Neural crest cell (in vitro differentiated cells): ENCODE measurements at regions not wholly inside any gene's neighbourhood (a gene's known extent, or its start where the extent isn't known, plus 50 kb on each side); places are given as distances from the start of the nearest gene placed in this dataset.

Source experiments
- DNase-seq: peaks from one replicate; pipeline ENCODE4 v3.0.0; 2021; ENCODE audit warnings: low read depth, mixed read lengths, low spot score
- H3K27ac Mint-ChIP-seq: one replicate; pipeline ENCODE4 v1.8.0; 2021; ENCODE audit warnings: mild to moderate bottlenecking, mixed read lengths; ENCODE audit not compliant: unreplicated experiment
- H3K27me3 Mint-ChIP-seq: 2 replicates; pipeline ENCODE4 v1.8.0; 2021; ENCODE audit warnings: low read depth, mild to moderate bottlenecking, mixed read lengths
- H3K36me3 Mint-ChIP-seq: 2 replicates; pipeline ENCODE4 v1.8.0; 2021; ENCODE audit warnings: low read depth, mild to moderate bottlenecking, mixed read lengths
- H3K4me1 Mint-ChIP-seq: 2 replicates; pipeline ENCODE4 v1.8.0; 2021; ENCODE audit warnings: mixed read lengths
- H3K4me3 Mint-ChIP-seq: one replicate; pipeline ENCODE4 v1.8.0; 2021; ENCODE audit warnings: mild to moderate bottlenecking, mixed read lengths
- H3K9me3 Mint-ChIP-seq: 2 replicates; pipeline ENCODE4 v1.8.0; 2021; ENCODE audit warnings: mixed read lengths
- TF ChIP-seq, protein P1 (sequence below): fragments of 200-600 bp; sonication (generic); conservative IDR thresholded peaks from 2 replicates; pipeline ENCODE4 v1.5.0; 2021; ENCODE audit warnings: antibody characterized with exemption, mild to moderate bottlenecking

DNA sequence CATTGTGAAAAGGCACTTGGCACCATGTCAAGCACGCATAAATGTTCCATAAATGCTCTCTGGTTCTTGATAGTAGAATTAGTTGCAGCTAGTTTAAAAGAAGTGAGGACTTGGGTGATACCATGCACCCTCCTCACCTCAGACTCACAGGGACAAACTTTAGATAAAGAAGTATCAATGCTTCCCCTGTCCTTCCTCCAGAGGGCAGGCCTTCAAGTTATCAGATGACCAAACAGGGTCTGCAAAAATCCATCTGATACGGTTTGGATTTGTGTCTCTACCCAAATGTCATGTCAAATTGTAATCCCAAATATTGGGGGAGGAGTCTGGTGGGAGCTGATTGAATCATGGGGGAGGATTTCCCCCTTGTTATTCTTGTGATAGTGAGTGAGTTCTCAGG, 54.1 kb downstream of the C1QL2 start:
- TF ChIP-seq, protein P1, sequence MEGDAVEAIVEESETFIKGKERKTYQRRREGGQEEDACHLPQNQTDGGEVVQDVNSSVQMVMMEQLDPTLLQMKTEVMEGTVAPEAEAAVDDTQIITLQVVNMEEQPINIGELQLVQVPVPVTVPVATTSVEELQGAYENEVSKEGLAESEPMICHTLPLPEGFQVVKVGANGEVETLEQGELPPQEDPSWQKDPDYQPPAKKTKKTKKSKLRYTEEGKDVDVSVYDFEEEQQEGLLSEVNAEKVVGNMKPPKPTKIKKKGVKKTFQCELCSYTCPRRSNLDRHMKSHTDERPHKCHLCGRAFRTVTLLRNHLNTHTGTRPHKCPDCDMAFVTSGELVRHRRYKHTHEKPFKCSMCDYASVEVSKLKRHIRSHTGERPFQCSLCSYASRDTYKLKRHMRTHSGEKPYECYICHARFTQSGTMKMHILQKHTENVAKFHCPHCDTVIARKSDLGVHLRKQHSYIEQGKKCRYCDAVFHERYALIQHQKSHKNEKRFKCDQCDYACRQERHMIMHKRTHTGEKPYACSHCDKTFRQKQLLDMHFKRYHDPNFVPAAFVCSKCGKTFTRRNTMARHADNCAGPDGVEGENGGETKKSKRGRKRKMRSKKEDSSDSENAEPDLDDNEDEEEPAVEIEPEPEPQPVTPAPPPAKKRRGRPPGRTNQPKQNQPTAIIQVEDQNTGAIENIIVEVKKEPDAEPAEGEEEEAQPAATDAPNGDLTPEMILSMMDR: no peak
- no peaks in the 10 kb centered on the region for H3K9me3 Mint-ChIP-seq
- H3K36me3 Mint-ChIP-seq: no peaks in the 10 kb centered on the region
- no peak for DNase-seq
- H3K4me3 Mint-ChIP-seq: no peak overlapping the region
- no peak overlapping the region for H3K27ac Mint-ChIP-seq
- H3K4me1 Mint-ChIP-seq: no peaks in the 10 kb centered on the region
- peaks cover 64% of the 10 kb centered on the region for H3K27me3 Mint-ChIP-seq

- Mint-ChIP-seq H3K4me3 (no peak overlapping the region), H3K9me3 (no peaks in the 10 kb centered on the region), H3K36me3 (no peaks in the 10 kb centered on the region), H3K27ac (no peak overlapping the region), H3K4me1 (no peaks in the 10 kb centered on the region), H3K27me3 (peaks cover 68% of the 10 kb centered on the region)
- TF ChIP-seq, protein P1: no peak
- DNase-seq: no peak
Measured at GRCh38 chr2:119102964-119103363, 55.6 kb downstream of the C1QL2 start.

GRCh38 chr2:119088416-119088815, 70.1 kb downstream of the C1QL2 start:
- no peak overlapping the region for H3K4me3 Mint-ChIP-seq
- no peaks in the 10 kb centered on the region for H3K9me3 Mint-ChIP-seq
- H3K36me3 Mint-ChIP-seq: no peaks in the 10 kb centered on the region
- peaks cover 9% of the 10 kb centered on the region for H3K4me1 Mint-ChIP-seq
- peaks cover 26% of the 10 kb centered on the region for H3K27me3 Mint-ChIP-seq
- DNase-seq: no peak
- H3K27ac Mint-ChIP-seq: no peak overlapping the region
- TF ChIP-seq, protein P1: no peak

DNA sequence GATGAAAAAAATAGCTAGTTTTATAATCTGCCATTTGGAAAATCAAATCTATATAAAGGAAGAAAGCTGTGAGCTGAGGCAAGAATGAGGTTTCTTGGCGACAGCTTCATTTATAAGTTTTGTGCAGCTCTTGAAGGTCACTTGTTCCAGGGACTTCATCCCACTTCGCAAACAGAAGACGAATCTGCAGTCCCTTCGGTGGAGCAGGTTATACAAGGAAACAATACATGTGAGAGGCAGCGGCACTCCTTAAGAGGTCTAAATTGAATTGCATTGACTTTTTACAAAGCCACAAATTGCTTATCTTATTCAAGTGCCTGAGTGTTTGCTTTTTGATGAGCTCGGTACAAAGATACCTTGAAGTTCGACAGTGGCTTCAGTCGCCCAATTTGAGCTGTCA, 72.2 kb downstream of the C1QL2 start:
- H3K9me3 Mint-ChIP-seq: no peaks in the 10 kb centered on the region
- H3K4me3 Mint-ChIP-seq: no peak overlapping the region
- H3K27me3 Mint-ChIP-seq: peaks cover 26% of the 10 kb centered on the region
- H3K4me1 Mint-ChIP-seq: peaks cover 9% of the 10 kb centered on the region
- H3K36me3 Mint-ChIP-seq: no peaks in the 10 kb centered on the region
- TF ChIP-seq, protein P1: no peak
- no peak overlapping the region for H3K27ac Mint-ChIP-seq
- DNase-seq: no peak

GRCh38 chr2:119085613-119086012, 72.9 kb downstream of the C1QL2 start:
- Mint-ChIP-seq H3K27me3 (peaks cover 22% of the 10 kb centered on the region), H3K36me3 (no peaks in the 10 kb centered on the region), H3K4me3 (no peak overlapping the region), H3K9me3 (no peaks in the 10 kb centered on the region), H3K27ac (no peak overlapping the region), H3K4me1 (peaks cover 9% of the 10 kb centered on the region)
- DNase-seq: no peak
- TF ChIP-seq, protein P1: no peak

- Mint-ChIP-seq H3K4me3 (no peak overlapping the region), H3K36me3 (no peaks in the 10 kb centered on the region)
Measured at GRCh38 chr2:119083416-119083815, 75.1 kb downstream of the C1QL2 start.

More at GRCh38 chr2:119083416-119083815, 75.1 kb downstream of the C1QL2 start:
- H3K9me3 Mint-ChIP-seq: no peaks in the 10 kb centered on the region
- TF ChIP-seq, protein P1: no peak
- DNase-seq: no peak
- H3K27me3 Mint-ChIP-seq: peaks cover 30% of the 10 kb centered on the region
- no peak overlapping the region for H3K27ac Mint-ChIP-seq
- H3K4me1 Mint-ChIP-seq: peaks cover 9% of the 10 kb centered on the region
